Testis (tissue), 2 donors: ENCODE measurements at regions not wholly inside any gene's neighbourhood (a gene's known extent, or its start where the extent isn't known, plus 50 kb on each side); places are given as distances from the start of the nearest gene placed in this dataset.
"Not testable (repeated sequence)": the region's sequence is repeated elsewhere in the genome, so short reads cannot be mapped to it uniquely, and the experiment has no call there.

Experiments
- DNase-seq: peaks from one replicate; pipeline ENCODE4 v3.0.0-alpha.2; 2019
- H3K27ac ChIP-seq, 2 donors: fragments of 200-600 bp; sonication (generic); one replicate each; pipeline ENCODE4 v1.5.1; 2019
- H3K27me3 ChIP-seq: fragments of 200-600 bp; sonication (generic); one replicate; pipeline ENCODE4 v1.5.1; 2019
- H3K36me3 ChIP-seq: fragments of 200-600 bp; sonication (generic); one replicate; pipeline ENCODE4 v1.5.1; 2017; ENCODE audit warnings: low read depth; ENCODE audit errors: missing control alignments
- H3K4me1 ChIP-seq: fragments of 200-600 bp; sonication (generic); one replicate; pipeline ENCODE4 v1.5.1; 2019
- H3K4me3 ChIP-seq, 2 donors: fragments of 200-600 bp; sonication (generic); one replicate each; pipeline ENCODE4 v1.5.1; 2017 to 2019
- H3K9me3 ChIP-seq: fragments of 200-600 bp; sonication (generic); one replicate; pipeline ENCODE4 v1.5.1; 2017
- WGBS, 2 donors: methylation state at CpG; one replicate each; pipeline ENCODE4 v1.1.5; 2018; 5-methylcytosine and 5-hydroxymethylcytosine counted together
- intact Hi-C: fragments of 100-400 bp; cut with DNase I; formaldehyde crosslinking; loops from one replicate; pipeline ENCODE4 v1.15.1; 2023; ENCODE audit warnings: low total_unique reads

DNA sequence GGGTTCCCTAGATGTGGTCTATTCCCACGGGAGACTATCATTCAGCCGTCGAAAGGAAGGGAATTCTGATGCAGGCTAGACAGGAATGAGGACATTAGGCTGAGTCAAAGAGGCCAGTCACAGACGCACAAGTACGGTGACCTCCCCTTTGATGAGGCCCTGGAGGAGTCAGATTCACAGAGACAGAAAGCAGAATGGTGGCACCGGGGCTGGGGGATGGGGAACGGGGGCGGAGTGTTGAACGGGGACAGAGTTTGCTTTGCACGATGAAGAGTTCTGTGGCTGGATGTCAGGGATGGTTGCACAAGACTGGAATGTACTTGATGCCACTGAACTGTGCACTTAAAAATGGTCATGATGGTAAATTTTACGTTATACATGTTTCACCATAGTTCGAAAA is 3983.1 kb upstream of the TPTE start:
- intact Hi-C loops, H3K9me3 ChIP-seq, DNase-seq, H3K4me3 ChIP-seq, H3K4me1 ChIP-seq, H3K27ac ChIP-seq, H3K36me3 ChIP-seq, H3K27me3 ChIP-seq: not testable (repeated sequence)
- WGBS, 2 donors = no CpG with 5 or more reads among the region's 12 CpGs

DNA sequence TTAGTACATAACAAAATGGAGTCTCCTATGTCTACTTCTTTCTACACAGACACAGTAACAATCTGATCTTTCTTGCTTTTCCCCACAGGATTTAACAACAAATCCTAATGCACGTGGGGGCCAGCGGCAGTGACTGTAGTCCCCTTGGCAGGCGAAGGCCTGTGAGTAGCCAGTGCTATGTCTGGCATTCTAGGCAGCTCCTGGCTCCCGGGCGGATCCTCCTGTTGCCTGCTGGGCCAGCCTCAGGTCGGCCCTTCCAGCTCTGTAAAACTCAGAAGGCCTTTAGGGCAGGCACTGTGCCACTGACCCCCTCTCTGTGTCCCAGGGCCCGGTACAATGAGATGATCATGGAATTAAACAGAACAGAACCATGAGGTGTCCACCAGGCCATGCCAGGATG is 3981.7 kb upstream of the TPTE start:
- WGBS, 2 donors = no CpG with 5 or more reads among the region's 7 CpGs
- H3K36me3 ChIP-seq, H3K27ac ChIP-seq, H3K9me3 ChIP-seq, H3K4me1 ChIP-seq, DNase-seq, H3K4me3 ChIP-seq, intact Hi-C loops, H3K27me3 ChIP-seq: not testable (repeated sequence)

DNA sequence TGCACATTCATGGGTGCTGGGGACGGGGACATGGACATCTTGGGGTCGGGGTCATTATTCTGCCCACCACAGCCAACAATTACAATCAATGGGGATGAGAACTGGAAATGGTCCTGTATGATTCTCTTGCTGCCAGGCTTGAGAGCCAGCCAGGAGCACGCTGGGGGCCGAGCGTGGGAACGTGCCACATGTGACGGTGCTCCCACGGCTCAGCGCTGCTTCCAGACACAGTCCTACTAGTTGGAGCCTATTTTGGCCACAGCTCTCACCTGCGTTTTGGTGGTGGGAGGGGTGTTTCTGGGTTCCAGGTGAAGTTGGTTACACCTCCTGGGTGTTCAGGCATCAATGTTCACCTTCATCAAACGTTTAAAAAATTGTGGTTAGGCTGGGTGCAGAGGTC is 3980.3 kb upstream of the TPTE start:
- H3K9me3 ChIP-seq, DNase-seq, H3K4me3 ChIP-seq, intact Hi-C loops, H3K27ac ChIP-seq, H3K4me1 ChIP-seq, H3K36me3 ChIP-seq, H3K27me3 ChIP-seq: not testable (repeated sequence)
- no CpG with 5 or more reads among the region's 11 CpGs for WGBS, 2 donors

DNA sequence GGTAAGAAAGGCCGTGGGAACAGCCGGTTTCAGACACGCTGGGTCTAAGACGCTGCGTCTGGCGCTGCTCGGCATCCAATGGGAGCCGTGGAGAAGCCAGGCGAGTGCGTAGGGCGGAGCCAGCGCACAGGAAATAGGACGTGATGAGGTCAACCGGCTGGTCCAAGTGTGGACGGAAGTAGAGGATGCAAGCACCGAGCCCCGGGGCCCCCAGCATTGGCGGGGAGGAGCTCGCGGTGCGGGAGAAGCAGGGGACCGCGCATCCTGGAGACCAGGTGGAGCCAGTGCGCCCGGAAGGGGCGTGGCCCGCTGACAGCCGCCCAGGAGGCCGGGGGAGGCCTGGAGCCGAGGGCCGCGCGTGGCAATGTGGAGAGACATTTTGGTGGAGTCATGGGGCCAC is 3976.1 kb upstream of the TPTE start:
- H3K36me3 ChIP-seq, DNase-seq, intact Hi-C loops, H3K4me1 ChIP-seq, H3K9me3 ChIP-seq, H3K27ac ChIP-seq, H3K4me3 ChIP-seq, H3K27me3 ChIP-seq: not testable (repeated sequence)
- WGBS, 2 donors = no CpG with 5 or more reads among the region's 33 CpGs

DNA sequence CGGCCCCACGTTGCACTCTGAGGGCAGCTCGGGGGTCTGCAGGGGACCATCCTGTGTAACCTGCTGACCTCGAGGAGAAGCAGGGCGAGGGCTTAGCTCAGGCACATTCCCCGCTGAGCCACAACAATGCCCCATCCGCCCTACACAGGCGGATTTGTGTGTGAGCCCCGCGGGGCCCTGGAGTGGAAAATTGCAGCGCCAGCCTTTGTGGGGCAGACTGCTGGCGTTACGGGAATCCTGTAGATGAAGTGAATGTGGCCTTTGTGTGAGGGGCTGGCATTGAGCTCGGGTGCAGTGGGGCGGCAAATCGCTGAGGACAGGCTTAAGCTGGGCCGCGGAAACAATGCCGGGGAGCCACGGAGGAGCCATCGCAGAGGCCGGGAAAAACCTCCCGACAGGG is 3970.3 kb upstream of the TPTE start:
- H3K9me3 ChIP-seq, H3K27me3 ChIP-seq, H3K4me3 ChIP-seq, H3K27ac ChIP-seq, H3K4me1 ChIP-seq, intact Hi-C loops, H3K36me3 ChIP-seq, DNase-seq: not testable (repeated sequence)
- WGBS, 2 donors = no CpG with 5 or more reads among the region's 23 CpGs

DNA sequence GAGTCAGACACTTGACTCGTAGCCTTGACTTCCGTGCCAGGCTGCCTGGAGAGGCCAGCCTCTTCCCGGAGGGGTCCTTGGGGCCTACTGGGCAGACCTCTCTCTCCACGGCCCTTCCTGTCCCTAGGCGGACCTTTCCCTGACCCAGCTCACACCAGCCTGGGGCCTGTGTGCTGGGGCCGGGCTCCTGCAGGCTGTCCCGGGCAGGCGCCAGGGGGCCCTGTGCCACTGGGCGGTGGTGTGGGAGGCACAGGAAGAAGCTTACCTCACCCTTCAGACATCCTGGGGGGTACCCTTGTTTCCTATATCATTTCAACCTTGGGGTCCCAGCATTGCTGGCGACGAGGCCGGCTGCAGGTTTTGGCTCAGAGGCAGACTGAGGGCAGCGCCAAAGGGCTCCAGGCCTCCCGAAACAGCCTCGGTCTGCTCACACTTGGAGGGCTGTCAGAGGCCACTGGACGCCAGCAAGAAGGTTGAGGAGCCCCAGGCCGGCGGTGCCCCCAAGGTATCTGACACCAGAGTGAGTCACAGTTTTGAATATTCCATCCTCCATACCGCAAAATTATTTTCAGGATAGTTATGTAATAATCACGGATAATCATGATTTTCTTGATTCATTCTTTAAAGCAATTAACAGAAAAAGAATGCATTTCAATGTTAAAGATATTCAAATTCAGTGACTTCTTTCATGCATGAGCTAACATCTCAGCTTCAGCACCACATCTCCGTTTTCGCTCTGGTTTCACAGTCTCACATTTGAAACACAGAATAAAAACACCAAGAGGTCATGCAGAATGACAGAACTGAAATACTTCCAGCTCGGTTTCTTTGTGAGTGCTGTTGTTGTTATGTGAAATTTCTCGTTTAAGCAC is 3967.6 kb upstream of the TPTE start:
- H3K27ac ChIP-seq, H3K4me3 ChIP-seq, H3K4me1 ChIP-seq, H3K36me3 ChIP-seq, H3K9me3 ChIP-seq, intact Hi-C loops, DNase-seq, H3K27me3 ChIP-seq: not testable (repeated sequence)
- no CpG with 5 or more reads among the region's 24 CpGs for WGBS, 2 donors

DNA sequence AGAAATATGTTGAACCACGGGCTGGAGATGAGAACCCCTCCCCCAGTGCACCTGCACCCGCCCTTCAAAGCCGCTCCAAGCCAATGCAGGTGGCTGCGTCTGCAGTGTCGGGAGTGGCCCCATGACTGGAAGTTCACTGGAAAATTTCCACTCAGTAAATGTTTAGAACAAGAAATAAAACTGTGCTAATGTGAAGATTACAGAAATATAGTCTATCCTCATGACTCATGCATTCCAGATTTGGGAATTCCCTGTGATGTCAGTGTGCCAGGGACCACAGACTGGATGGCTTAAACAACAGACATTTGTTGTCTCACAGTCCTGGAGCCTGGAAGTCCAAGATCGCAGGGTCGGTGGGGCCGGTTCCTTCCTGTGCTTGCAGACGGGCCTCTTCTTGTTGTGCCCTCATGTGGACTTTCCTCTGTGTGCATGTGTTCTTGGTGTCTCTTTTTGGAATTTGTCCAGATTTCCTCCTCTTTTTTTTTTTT is 3967.0 kb upstream of the TPTE start:
- H3K36me3 ChIP-seq, H3K4me1 ChIP-seq, H3K27me3 ChIP-seq, H3K4me3 ChIP-seq, H3K27ac ChIP-seq, intact Hi-C loops, H3K9me3 ChIP-seq, DNase-seq: not testable (repeated sequence)
- WGBS, 2 donors = no CpG with 5 or more reads among the region's 9 CpGs

DNA sequence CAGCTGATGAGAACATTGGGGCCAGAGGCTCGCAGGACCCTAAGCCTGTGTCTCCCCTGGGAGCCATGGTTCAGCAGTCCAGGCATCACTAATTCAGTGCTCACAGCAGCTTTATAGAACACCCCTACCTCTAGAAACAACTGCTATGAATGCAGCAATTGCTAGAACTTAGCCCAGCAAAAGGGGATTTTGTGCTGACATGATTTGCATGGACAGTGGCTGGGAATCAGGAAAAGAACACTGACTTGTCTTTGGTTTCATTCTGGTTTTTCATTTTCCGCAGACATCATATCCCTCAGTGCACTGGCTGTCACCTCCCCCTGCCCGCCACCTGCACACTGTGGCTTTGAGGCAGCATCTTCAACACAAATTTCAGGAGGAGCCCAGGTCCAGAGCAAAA is 3964.9 kb upstream of the TPTE start:
- H3K4me1 ChIP-seq, H3K4me3 ChIP-seq, H3K36me3 ChIP-seq, H3K9me3 ChIP-seq, H3K27ac ChIP-seq, intact Hi-C loops, H3K27me3 ChIP-seq, DNase-seq: not testable (repeated sequence)
- WGBS, 2 donors = no CpG with 5 or more reads among the region's 3 CpGs

DNA sequence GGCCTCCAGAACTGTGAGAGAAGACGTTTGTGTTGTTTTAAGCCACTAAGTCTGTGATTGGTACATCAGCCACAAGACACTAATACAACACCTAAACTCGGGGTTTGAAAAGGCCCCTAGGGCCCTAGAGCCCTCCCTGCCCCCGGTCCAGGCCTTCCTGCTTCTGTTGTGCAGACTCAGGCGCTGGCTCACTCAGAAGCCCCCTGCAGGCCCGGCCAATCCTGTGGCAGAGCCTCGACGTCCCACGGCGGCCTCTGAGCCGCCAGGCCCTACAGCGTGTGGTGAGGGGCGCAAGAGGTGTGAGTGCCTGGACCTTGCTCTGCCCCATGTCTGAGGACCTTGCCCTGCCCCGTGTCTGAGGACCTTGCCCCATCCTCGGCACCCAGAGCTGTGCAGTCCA is 3964.0 kb upstream of the TPTE start:
- H3K36me3 ChIP-seq, H3K27me3 ChIP-seq, H3K27ac ChIP-seq, intact Hi-C loops, H3K4me3 ChIP-seq, DNase-seq, H3K9me3 ChIP-seq, H3K4me1 ChIP-seq: not testable (repeated sequence)
- WGBS, 2 donors = no CpG with 5 or more reads among the region's 14 CpGs

DNA sequence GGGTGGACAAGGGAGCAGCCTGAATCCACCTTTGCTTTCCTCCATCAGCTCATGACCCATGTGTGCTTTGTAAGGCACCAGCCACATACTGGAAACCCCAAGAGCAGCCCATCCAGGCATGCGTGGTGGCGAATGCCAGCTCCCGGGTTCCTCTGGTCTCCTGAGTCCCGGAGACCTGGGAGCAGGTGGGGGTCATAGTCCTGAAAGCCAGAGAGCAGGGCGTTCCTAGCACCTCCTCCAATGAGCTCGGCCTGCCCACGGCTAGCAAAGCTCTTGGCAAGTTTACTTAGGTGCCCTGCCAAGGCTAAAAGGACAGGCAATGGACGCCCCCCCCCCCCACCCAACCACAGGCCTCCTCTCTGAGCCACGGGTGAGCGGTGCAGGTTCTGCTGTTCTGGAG is 3960.2 kb upstream of the TPTE start:
- intact Hi-C loops, H3K9me3 ChIP-seq, H3K27me3 ChIP-seq, H3K36me3 ChIP-seq, H3K4me1 ChIP-seq, DNase-seq, H3K4me3 ChIP-seq, H3K27ac ChIP-seq: not testable (repeated sequence)
- WGBS, 2 donors = no CpG with 5 or more reads among the region's 10 CpGs

DNA sequence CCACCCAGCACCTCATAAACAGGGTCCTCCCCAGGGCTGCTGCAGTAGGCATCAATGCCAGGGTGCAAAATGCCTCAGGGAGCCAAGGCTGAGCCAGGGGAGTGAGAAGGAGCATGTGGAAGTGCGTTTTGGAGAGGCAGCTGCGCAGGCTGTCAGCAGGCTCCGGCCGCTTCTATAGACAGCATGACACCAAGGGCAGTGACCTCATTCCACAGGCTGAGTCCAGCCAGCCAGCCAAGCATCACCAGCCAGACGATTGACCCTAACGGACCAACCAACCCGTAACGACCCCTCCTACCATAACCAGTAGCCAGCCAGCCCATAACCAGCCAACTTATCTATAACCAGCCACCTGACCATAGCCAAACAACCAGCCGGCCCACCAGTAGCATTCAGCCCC is 3959.8 kb upstream of the TPTE start:
- DNase-seq, H3K9me3 ChIP-seq, H3K27me3 ChIP-seq, H3K36me3 ChIP-seq, intact Hi-C loops, H3K27ac ChIP-seq, H3K4me1 ChIP-seq, H3K4me3 ChIP-seq: not testable (repeated sequence)
- no CpG with 5 or more reads among the region's 9 CpGs for WGBS, 2 donors

DNA sequence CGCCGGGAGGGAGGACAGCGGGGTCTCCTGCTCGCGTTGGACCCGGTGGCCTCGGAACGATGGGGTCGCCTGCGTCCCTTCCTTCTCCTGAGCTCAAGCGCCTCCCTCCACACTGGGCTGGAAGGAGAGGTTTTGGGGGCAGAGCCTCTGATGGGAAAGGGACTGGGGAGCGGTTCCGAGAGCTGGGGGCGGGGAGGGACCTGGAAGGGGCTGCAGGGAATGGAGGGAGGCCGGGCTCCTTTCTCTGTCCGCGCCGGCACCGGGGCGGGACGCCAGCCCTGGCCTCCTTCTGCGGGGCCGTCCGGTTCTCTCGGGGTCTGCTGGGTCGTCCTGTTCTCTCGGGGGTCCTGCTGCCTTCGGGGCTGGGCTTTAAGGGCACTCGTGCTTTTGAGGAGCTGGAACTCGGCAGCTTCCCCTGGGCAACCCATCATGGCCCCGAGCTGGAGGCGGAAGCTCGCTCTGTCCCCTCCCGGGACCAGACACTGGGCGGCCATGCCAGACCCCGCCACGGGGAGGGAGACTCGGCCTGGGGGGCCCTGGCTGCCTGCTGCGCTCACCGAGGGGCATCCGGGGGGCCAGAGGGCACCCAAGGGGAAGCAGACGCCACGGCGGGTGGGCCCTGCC is 3956.7 kb upstream of the TPTE start:
- peak; percentile 21 for DNase-seq
- H3K27me3 ChIP-seq, H3K36me3 ChIP-seq, H3K4me1 ChIP-seq, H3K9me3 ChIP-seq, intact Hi-C loops, H3K27ac ChIP-seq, H3K4me3 ChIP-seq: not testable (repeated sequence)
- WGBS, 2 donors = 8% methylated on average over 10 of the region's 44 CpGs; no CpG with 5 or more reads in 1 of the 2 donors
